Trophoblast cell (in vitro differentiated cells and primary cell): ENCODE measurements at regions not wholly inside any gene's neighbourhood (a gene's known extent, or its start where the extent isn't known, plus 50 kb on each side); places are given as distances from the start of the nearest gene placed in this dataset.

ENCODE experiments used
- DNase-seq, 2 donors: peaks; one replicate each; pipeline ENCODE4 v3.0.0-alpha.2; 2016
- H2AFZ ChIP-seq: 2 replicates; pipeline ENCODE4 v1.6.1; 2013; ENCODE audit warnings: low read length, moderate library complexity, mild to moderate bottlenecking; ENCODE audit not compliant: insufficient read depth, poor library complexity
- H2AK5ac ChIP-seq: 2 replicates; pipeline ENCODE4 v1.6.1; 2013; ENCODE audit warnings: mild to moderate bottlenecking, low read length
- H2BK120ac ChIP-seq: 2 replicates; pipeline ENCODE4 v1.6.1; 2013; ENCODE audit warnings: low read length, mild to moderate bottlenecking, moderate library complexity; ENCODE audit not compliant: insufficient read depth, poor library complexity
- H2BK12ac ChIP-seq: 2 replicates; pipeline ENCODE4 v1.6.1; 2013; ENCODE audit warnings: mild to moderate bottlenecking, low read length, moderate library complexity
- H2BK5ac ChIP-seq: 2 replicates; pipeline ENCODE4 v1.6.1; 2013; ENCODE audit warnings: low read length, low read depth, moderate library complexity, mild to moderate bottlenecking; ENCODE audit not compliant: poor library complexity
- H3K14ac ChIP-seq: 2 replicates; pipeline ENCODE4 v1.6.1; 2013; ENCODE audit warnings: mild to moderate bottlenecking, low read length
- H3K18ac ChIP-seq: 2 replicates; pipeline ENCODE4 v1.6.1; 2013; ENCODE audit warnings: mild to moderate bottlenecking, low read length
- H3K23ac ChIP-seq: 2 replicates; pipeline ENCODE4 v1.6.1; 2013; ENCODE audit warnings: low read length
- H3K27ac ChIP-seq: 2 replicates; pipeline ENCODE4 v1.5.1; 2013; ENCODE audit warnings: low read depth, mild to moderate bottlenecking, inconsistent platforms, low read length, moderate library complexity
- H3K27me3 ChIP-seq: 2 replicates; pipeline ENCODE4 v1.6.1; 2013; ENCODE audit warnings: inconsistent platforms, mild to moderate bottlenecking, low read length, moderate library complexity; ENCODE audit not compliant: insufficient read depth
- H3K36me3 ChIP-seq, 2 experiments: 1 replicate in 1 of 2; 2 replicates in 1 of 2; pipeline ENCODE4 v1.6.1; 2013; ENCODE audit warnings: low read length in 2 of 2, mild to moderate bottlenecking in 2 of 2, moderate library complexity in 1 of 2; ENCODE audit not compliant: insufficient read depth in 2 of 2, control insufficient read depth in 1 of 2
- H3K4ac ChIP-seq: 2 replicates; pipeline ENCODE4 v1.6.1; 2013; ENCODE audit warnings: low read depth, mild to moderate bottlenecking, low read length, moderate library complexity
- H3K4me1 ChIP-seq, 2 experiments: 1 replicate in 1 of 2; 2 replicates in 1 of 2; pipeline ENCODE4 v1.6.1; 2013; ENCODE audit warnings: low read length in 2 of 2, mild to moderate bottlenecking in 2 of 2, moderate library complexity in 1 of 2; ENCODE audit not compliant: insufficient read depth in 2 of 2, control insufficient read depth in 1 of 2
- H3K4me2 ChIP-seq: 2 replicates; pipeline ENCODE4 v1.6.1; 2013; ENCODE audit warnings: inconsistent platforms, mild to moderate bottlenecking, low read length, moderate library complexity
- H3K4me3 ChIP-seq: 2 replicates; pipeline ENCODE4 v1.5.1; 2013; ENCODE audit warnings: mild to moderate bottlenecking, low read depth, low read length, inconsistent platforms
- H3K79me1 ChIP-seq: one replicate; pipeline ENCODE4 v1.6.1; 2013; ENCODE audit warnings: low read length
- H3K79me2 ChIP-seq: 2 replicates; pipeline ENCODE4 v1.6.1; 2013; ENCODE audit warnings: low read length, mild to moderate bottlenecking; ENCODE audit not compliant: control insufficient read depth, insufficient read depth, poor library complexity
- H3K9ac ChIP-seq: 2 replicates; pipeline ENCODE4 v1.6.1; 2013; ENCODE audit warnings: mild to moderate bottlenecking, low read length
- H3K9me3 ChIP-seq: 2 replicates; pipeline ENCODE4 v1.6.1; 2013; ENCODE audit warnings: low read depth, mild to moderate bottlenecking, control low read depth, inconsistent platforms, low read length; ENCODE audit not compliant: insufficient read depth
- H4K12ac ChIP-seq: 2 replicates; pipeline ENCODE4 v1.6.1; 2013; ENCODE audit warnings: low read depth, mild to moderate bottlenecking, low read length, moderate library complexity
- H4K8ac ChIP-seq: 2 replicates; pipeline ENCODE4 v1.6.1; 2013; ENCODE audit warnings: low read depth, mild to moderate bottlenecking, low read length, moderate library complexity
- H4K91ac ChIP-seq: one replicate; pipeline ENCODE4 v1.6.1; 2013; ENCODE audit warnings: low read depth, mild to moderate bottlenecking, low read length, moderate library complexity
- WGBS: extraction: QIAGEN DNeasy Blood & Tissue Kit; methylation state at CpG from one replicate; pipeline ENCODE4 v1.1.7; 2013; ENCODE audit warnings: missing lambda C conversion rate; ENCODE audit not compliant: insufficient read length, insufficient coverage; ENCODE audit errors: extremely low coverage; 5-methylcytosine and 5-hydroxymethylcytosine counted together

GRCh38 chr18:56186319-56186718 is 452.1 kb downstream of the TXNL1 start:
- Histone ChIP-seq H3K4me2 (no peak overlapping the region), H4K12ac (no peak overlapping the region), H3K27me3 (no peaks in the 10 kb centered on the region), H2BK120ac (no peak overlapping the region), H3K9me3 (no peaks in the 10 kb centered on the region), H2BK5ac (no peak overlapping the region), H4K8ac (no peak overlapping the region), H2BK12ac (no peak overlapping the region), H2AFZ (no peak overlapping the region), H3K36me3 (no peaks in the 10 kb centered on the region), H3K79me1 (no peaks in the 10 kb centered on the region), H3K27ac (no peak overlapping the region), H3K79me2 (no peaks in the 10 kb centered on the region), H3K18ac (no peak overlapping the region), H2AK5ac (no peak overlapping the region), H4K91ac (no peak overlapping the region), H3K23ac (no peak overlapping the region), H3K4me1 (no peaks in the 10 kb centered on the region), H3K4ac (no peak overlapping the region), H3K14ac (no peak overlapping the region), H3K9ac (no peak overlapping the region), H3K4me3 (no peak overlapping the region)
- no CpG with 5 or more reads among the region's 2 CpGs for WGBS
- DNase-seq, result no peak

GRCh38 chr18:56185126-56185525 is 453.3 kb downstream of the TXNL1 start:
- no peak overlapping the region for H2BK5ac ChIP-seq
- no peak overlapping the region for H2BK12ac ChIP-seq
- H3K23ac ChIP-seq, result no peak overlapping the region
- H3K9ac ChIP-seq, result no peak overlapping the region
- H3K4me2 ChIP-seq, result no peak overlapping the region
- H3K9me3 ChIP-seq, result no peaks in the 10 kb centered on the region
- H3K18ac ChIP-seq, result no peak overlapping the region
- no peak overlapping the region for H2BK120ac ChIP-seq
- no peaks in the 10 kb centered on the region for H3K79me1 ChIP-seq
- H3K79me2 ChIP-seq, result no peaks in the 10 kb centered on the region
- H3K4ac ChIP-seq, result no peak overlapping the region
- H4K8ac ChIP-seq, result no peak overlapping the region
- no peak overlapping the region for H2AK5ac ChIP-seq
- no peak overlapping the region for H3K27ac ChIP-seq
- no peaks in the 10 kb centered on the region for H3K4me1 ChIP-seq
- no peak overlapping the region for H4K91ac ChIP-seq
- no peak overlapping the region for H2AFZ ChIP-seq
- H4K12ac ChIP-seq, result no peak overlapping the region
- no peak overlapping the region for H3K4me3 ChIP-seq
- no peak overlapping the region for H3K14ac ChIP-seq
- no peak for DNase-seq
- no CpG with 5 or more reads among the region's 5 CpGs for WGBS
- no peaks in the 10 kb centered on the region for H3K27me3 ChIP-seq
- H3K36me3 ChIP-seq, result no peaks in the 10 kb centered on the region

- no peaks in the 10 kb centered on the region for H3K4me1 ChIP-seq
- no peak overlapping the region for H3K27ac ChIP-seq
- H3K79me1 ChIP-seq, result no peaks in the 10 kb centered on the region
- H4K12ac ChIP-seq, result no peak overlapping the region
- H2AFZ ChIP-seq, result no peak overlapping the region
- no peak overlapping the region for H3K9ac ChIP-seq
- no peak overlapping the region for H3K23ac ChIP-seq
- H4K91ac ChIP-seq, result no peak overlapping the region
- H2BK5ac ChIP-seq, result no peak overlapping the region
- H2AK5ac ChIP-seq, result no peak overlapping the region
- no peak overlapping the region for H3K14ac ChIP-seq
- H3K9me3 ChIP-seq, result no peaks in the 10 kb centered on the region
- H4K8ac ChIP-seq, result no peak overlapping the region
- no peaks in the 10 kb centered on the region for H3K27me3 ChIP-seq
- H3K4ac ChIP-seq, result no peak overlapping the region
- no peak overlapping the region for H3K4me3 ChIP-seq
- no peak overlapping the region for H3K18ac ChIP-seq
- no peaks in the 10 kb centered on the region for H3K79me2 ChIP-seq
- no peak overlapping the region for H2BK12ac ChIP-seq
- no peak for DNase-seq
- no peak overlapping the region for H3K4me2 ChIP-seq
- WGBS, result no CpG with 5 or more reads among the region's 6 CpGs
- H2BK120ac ChIP-seq, result no peak overlapping the region
- H3K36me3 ChIP-seq, result no peaks in the 10 kb centered on the region
Observed at GRCh38 chr18:56176751-56177150, 461.6 kb downstream of the TXNL1 start.

- no peak overlapping the region for H2BK5ac ChIP-seq
- no peak overlapping the region for H3K23ac ChIP-seq
- H2BK12ac ChIP-seq, result no peak overlapping the region
- no CpG with 5 or more reads among the region's 7 CpGs for WGBS
- no peaks in the 10 kb centered on the region for H3K4me1 ChIP-seq
- no peak overlapping the region for H3K9ac ChIP-seq
- no peak for DNase-seq
- H3K79me1 ChIP-seq, result no peaks in the 10 kb centered on the region
- H2BK120ac ChIP-seq, result no peak overlapping the region
- H3K9me3 ChIP-seq, result no peaks in the 10 kb centered on the region
- no peak overlapping the region for H4K8ac ChIP-seq
- H2AK5ac ChIP-seq, result no peak overlapping the region
- H3K18ac ChIP-seq, result no peak overlapping the region
- no peak overlapping the region for H4K91ac ChIP-seq
- H3K27me3 ChIP-seq, result no peaks in the 10 kb centered on the region
- H3K27ac ChIP-seq, result no peak overlapping the region
- H3K4ac ChIP-seq, result no peak overlapping the region
- no peak overlapping the region for H3K14ac ChIP-seq
- no peaks in the 10 kb centered on the region for H3K36me3 ChIP-seq
- no peak overlapping the region for H3K4me2 ChIP-seq
- no peaks in the 10 kb centered on the region for H3K79me2 ChIP-seq
- H3K4me3 ChIP-seq, result no peak overlapping the region
- H4K12ac ChIP-seq, result no peak overlapping the region
- no peak overlapping the region for H2AFZ ChIP-seq
Observed at GRCh38 chr18:56175330-56176001, 462.9 kb downstream of the TXNL1 start.
